Coronary artery (tissue), 2 donors: ENCODE measurements at regions not wholly inside any gene's neighbourhood (a gene's known extent, or its start where the extent isn't known, plus 50 kb on each side); places are given as distances from the start of the nearest gene placed in this dataset.

Experiments used
- DNase-seq: peaks from one replicate; pipeline ENCODE4 v3.0.0-alpha.2; 2017; ENCODE audit warnings: low spot score
- H3K27ac ChIP-seq, 2 donors: fragments of 200-600 bp; sonication (generic); one replicate each; pipeline ENCODE4 v1.5.1; 2016 to 2019
- H3K4me3 ChIP-seq: fragments of 200-600 bp; sonication (generic); 2 replicates; pipeline ENCODE4 v1.5.1; 2016; ENCODE audit warnings: mild to moderate bottlenecking, moderate library complexity
- TF ChIP-seq, protein P1 (sequence below): fragments of 200-600 bp; sonication (generic); IDR thresholded peaks from one replicate; pipeline ENCODE4 v1.5.1; 2019; ENCODE audit warnings: antibody characterized with exemption

DNA sequence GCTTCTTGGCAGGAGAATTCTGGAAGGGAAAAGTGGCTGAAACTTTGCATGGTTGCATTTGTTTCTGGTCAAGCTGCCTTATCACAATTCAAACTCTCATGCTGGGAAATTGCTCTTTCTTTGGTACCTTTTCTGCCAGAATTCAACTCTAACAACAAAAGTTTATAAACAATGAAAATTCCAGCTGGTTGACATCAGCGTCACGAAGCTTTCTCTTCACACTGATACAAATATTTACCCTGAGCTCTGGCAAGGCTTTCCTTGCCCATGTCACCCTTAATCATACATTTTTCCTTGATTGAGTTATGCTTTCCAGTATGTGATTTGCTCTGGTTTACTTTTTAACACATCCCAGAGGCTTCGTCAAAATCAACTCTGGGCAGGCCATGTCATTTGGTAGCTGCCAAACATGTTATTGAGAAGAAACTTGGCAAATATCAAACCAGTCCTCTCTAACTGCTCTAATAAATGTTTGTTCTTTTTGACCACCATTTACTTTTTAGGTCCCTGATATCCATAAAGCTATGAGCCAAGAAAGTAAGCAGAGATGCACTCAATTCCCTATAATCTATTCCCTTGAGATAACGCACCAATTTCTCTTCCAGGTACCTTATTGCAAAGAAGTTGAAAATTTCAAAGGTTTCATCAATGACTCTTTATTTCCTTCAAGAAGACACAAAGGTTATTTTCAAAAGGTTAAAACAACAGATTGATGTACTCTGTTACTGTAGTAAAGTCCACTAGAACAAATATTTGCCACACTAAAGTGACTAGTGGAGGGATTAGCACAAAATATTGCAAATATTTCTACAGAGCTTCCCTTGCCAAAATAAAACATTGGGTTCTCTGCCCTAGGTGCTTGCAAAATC, 1241.1 kb upstream of the ZEB2 start:
- DNase-seq: no peak
- no peak overlapping the region for H3K4me3 ChIP-seq
- peak overlapping the region in 1 of 2 donors; percentile 46 for H3K27ac ChIP-seq
- TF ChIP-seq, protein P1, sequence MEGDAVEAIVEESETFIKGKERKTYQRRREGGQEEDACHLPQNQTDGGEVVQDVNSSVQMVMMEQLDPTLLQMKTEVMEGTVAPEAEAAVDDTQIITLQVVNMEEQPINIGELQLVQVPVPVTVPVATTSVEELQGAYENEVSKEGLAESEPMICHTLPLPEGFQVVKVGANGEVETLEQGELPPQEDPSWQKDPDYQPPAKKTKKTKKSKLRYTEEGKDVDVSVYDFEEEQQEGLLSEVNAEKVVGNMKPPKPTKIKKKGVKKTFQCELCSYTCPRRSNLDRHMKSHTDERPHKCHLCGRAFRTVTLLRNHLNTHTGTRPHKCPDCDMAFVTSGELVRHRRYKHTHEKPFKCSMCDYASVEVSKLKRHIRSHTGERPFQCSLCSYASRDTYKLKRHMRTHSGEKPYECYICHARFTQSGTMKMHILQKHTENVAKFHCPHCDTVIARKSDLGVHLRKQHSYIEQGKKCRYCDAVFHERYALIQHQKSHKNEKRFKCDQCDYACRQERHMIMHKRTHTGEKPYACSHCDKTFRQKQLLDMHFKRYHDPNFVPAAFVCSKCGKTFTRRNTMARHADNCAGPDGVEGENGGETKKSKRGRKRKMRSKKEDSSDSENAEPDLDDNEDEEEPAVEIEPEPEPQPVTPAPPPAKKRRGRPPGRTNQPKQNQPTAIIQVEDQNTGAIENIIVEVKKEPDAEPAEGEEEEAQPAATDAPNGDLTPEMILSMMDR: no peak

DNA sequence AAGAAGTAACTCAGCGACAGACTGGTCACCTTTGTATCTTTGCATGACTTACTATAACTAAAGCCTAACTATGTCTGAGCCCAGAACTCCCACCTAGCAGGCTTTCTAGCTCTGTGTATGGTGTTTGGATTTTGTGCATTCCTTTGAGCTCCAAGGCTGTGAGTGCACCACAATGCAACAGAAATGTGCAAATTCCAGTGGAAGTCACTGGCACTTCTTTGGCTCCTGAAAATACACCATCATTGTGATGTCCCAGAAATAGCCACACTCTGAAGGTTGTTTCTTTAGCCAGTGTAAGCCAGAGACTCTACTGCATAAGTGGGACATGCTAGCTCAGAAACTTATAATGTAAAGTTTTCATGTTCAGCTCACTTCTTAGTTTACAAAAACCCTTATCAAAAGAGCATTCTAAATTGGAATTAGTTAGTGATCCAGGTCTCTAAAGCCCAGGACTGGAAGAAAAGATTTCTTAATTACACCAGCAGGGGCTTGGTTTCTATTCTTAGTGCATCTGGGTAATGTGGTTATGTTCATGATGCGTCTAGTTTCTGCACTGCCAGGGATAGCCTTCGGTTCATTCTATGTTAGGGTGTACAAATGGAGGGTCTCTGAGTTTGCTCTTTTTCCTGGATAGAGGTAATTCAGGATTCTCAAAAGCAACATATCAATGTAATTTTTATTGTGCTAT, 1239.5 kb upstream of the ZEB2 start:
- no peak overlapping the region for H3K4me3 ChIP-seq
- DNase-seq: no peak
- TF ChIP-seq, protein P1: no peak
- H3K27ac ChIP-seq: peak overlapping the region in 1 of 2 donors; percentile 12

DNA sequence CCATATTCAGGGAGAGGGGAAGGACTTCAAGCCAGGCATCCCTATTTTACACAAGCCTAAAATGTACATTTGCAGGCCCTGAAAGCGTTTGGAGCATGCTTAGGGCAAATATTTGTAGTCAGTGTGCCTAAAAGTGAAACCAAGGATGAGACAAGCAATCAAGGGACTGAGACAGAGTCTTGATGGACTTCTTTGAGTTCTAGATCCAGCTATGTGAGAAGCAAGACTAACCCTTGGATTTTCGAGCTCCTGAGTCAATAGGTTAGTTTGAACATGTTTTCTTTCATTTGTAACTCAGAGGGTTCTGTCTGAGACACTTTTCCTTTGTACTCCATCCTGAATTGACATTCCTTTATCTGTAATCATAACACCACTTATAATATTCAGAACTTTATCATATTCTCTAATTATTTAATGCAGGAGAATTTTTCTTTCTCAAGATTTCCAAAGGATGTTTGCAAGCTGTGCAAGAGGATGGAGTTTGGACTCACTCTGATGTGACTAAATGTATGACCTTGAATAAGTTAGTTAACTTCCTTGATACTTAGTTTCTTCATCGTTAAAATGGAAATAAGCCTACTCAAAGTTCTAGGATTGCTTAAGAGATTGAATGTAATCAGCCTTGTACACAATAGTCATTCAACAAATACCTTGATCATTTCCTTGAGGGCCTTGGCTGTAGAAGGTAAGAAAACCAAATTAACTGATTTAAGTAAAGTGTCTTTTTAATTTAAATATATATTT, 1237.8 kb upstream of the ZEB2 start:
- no peak overlapping the region for H3K27ac ChIP-seq
- DNase-seq: no peak
- no peak overlapping the region for H3K4me3 ChIP-seq
- TF ChIP-seq, protein P1: no peak

DNA sequence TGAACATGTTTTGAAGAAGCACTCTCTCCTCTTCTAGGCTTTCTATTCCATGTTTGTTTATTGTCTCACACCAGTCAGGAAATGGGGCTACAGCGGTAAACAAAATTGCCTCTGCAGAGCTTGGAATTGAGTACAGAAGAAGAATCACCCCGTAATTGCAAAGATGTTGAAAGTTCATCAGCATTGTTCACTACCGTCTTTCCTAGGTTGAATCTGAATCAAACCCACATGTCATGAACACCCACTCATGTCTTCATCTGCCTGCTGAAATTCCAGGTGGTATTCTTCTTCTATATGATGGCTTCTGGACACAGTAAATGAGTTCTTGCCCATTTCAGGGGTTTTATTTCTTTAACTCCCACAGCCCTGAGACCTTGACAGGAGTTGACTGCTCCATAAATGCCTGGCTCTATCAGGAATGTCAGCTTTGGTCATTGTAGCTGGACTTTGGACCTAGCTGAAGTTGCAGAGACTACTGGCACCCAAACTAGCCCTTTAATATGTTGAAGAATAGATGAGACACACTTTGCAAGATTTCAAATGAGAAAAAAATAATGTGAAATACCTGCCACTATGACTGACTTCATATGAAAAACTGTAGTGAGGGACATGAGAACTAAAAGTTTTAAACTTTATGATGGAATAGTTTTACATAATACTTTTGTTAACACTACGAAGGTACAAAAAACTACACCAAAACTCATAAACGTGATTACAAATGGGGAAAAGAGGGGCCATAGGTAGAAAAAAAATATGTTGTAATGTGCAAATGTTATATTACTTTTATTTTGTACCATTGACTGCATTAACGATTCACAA, 1235.3 kb upstream of the ZEB2 start:
- no peak overlapping the region for H3K27ac ChIP-seq
- H3K4me3 ChIP-seq: no peak overlapping the region
- DNase-seq: no peak
- TF ChIP-seq, protein P1: no peak

DNA sequence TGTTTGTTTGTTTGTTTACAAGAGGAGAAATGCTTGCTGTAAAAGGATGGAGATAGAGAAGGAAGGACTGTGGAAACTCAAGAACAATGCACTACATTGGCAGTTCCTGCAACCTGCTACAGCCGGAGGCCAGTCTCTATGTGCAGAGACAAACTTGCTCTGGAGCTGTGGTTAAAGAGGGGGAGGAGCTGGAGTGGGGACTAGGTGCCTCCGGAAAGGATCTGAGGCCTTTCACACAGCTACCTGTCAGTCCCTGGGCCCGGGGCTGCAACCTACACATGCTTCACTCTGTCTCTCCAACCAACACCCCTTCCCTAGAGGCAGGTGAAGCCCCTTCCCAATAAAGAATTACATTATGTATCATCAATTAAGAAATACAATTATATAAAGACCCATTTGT, 1234.0 kb upstream of the ZEB2 start:
- H3K27ac ChIP-seq: no peak overlapping the region
- H3K4me3 ChIP-seq: no peak overlapping the region
- no peak for DNase-seq
- TF ChIP-seq, protein P1: no peak

DNA sequence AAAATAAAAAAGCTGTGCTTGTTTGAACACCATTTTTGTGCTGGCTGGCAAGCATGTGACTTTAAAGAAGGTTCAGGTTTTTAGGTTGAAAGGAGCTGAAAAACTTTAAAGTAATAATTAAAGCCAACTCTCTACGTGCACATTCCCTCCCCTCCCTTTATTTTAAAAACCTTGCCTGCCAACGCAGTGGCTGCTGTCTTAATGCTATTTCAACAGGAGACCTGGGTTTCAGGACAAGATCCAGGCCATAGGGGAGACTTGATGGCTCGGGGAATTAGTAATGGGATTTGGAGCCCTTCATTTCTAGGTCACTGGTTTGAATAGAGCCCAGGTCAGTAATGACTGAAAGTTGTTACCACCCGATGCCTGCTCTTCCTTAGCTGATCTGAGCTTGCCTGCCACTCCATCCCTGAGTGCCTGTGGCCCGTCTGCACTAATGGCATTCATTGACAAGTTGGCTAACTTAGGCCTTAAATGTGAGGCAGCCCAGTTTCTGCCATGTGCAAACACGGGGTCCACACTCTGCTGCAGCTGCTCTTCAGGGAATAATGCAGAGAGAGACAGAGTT, 1233.2 kb upstream of the ZEB2 start:
- no peak overlapping the region for H3K4me3 ChIP-seq
- TF ChIP-seq, protein P1: no peak

More for the DNA sequence above, 1233.2 kb upstream of the ZEB2 start:
- DNase-seq: no peak
- peak overlapping the region; percentile 61 to 81 for H3K27ac ChIP-seq
